ENCODE measurements at regions not wholly inside any gene's neighbourhood (a gene's known extent, or its start where the extent isn't known, plus 50 kb on each side); places are given as distances from the start of the nearest gene placed in this dataset.

DNA sequence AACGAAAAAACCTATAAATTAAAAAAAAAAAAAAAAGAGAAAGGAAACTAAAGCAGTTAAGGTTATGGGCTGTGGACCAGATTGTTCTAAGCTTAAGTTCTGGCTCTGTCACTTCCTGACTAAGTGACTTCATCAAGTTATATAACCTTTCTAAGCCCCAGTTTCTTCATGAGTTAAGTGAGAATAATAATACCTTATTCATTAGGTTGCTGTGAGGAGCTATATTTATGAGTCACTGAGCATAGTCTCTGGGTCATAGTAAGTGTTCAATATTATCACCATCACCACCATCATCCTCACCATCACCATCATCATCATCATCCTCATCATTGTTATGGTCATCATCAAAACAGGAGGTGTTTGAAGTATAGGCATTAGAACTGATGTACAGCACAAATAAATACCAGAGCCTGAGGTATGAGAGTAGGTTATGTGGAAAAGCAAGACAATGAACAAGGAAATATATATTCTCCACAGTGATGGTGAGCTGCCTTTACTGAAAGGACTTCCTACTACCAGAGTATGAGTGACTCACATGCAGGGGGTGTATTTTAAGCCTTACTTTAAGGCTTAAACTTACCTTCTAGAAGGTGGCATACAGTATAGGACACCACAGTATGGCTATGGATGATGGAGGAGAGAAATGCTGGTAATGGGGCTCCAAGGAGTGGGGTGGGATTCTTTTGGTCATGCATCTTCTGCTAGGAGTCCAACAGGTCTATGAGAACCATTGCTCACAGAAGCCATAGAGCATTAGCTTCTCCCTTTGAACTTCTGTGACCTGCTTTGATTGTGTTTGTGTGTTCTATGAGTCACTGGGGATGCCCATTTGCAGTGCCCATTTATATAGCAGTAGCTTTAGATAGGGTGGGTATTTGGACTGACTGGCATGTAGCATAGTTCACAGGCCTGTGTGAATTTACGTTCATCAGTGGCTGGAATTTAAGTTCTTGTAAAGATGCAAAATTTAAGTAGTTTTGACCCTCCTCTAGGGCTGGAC lies 104.4 kb downstream of the KLF5 start:
- TF ChIP-seq POLR2A (IDR thresholded peaks at IDR 0.05; ENCODE audit: low read length) (no peak), GATA1 (IDR thresholded peaks at IDR 0.05; ENCODE audit: low read depth, low read length) (no peak)
